Neural progenitor cell (in vitro differentiated cells): ENCODE measurements at regions not wholly inside any gene's neighbourhood (a gene's known extent, or its start where the extent isn't known, plus 50 kb on each side); places are given as distances from the start of the nearest gene placed in this dataset.
A peak's percentile ranks its signal among the peaks of the same experiment; 100 is the strongest.

Source experiments
- DNase-seq: peaks from one replicate; pipeline ENCODE4 v3.0.0-alpha.2; 2016; ENCODE audit warnings: low spot score
- H2AFZ ChIP-seq: fragments of 200-600 bp; sonication (generic); replicated peaks from 2 replicates; pipeline ENCODE4 v1.6.1; 2016; ENCODE audit warnings: antibody characterized with exemption
- H3F3A ChIP-seq: fragments of 200-600 bp; sonication (generic); 2 replicates; pipeline ENCODE4 v1.6.1; 2016; ENCODE audit warnings: antibody characterized with exemption, low read depth
- H3K27ac ChIP-seq: fragments of 200-600 bp; sonication (generic); 2 replicates; pipeline ENCODE4 v1.5.1; 2016; ENCODE audit warnings: mild to moderate bottlenecking
- H3K27me3 ChIP-seq: fragments of 200-600 bp; sonication (generic); 2 replicates; pipeline ENCODE4 v1.6.1; 2016; ENCODE audit warnings: mild to moderate bottlenecking, moderate library complexity
- H3K36me3 ChIP-seq: fragments of 200-600 bp; sonication (generic); 2 replicates; pipeline ENCODE4 v1.5.1; 2016
- H3K4me1 ChIP-seq: fragments of 200-600 bp; sonication (generic); 2 replicates; pipeline ENCODE4 v1.6.1; 2016; ENCODE audit warnings: mixed run types
- H3K4me2 ChIP-seq: fragments of 200-600 bp; sonication (generic); 2 replicates; pipeline ENCODE4 v1.6.1; 2016
- H3K4me3 ChIP-seq: fragments of 200-600 bp; sonication (generic); 2 replicates; pipeline ENCODE4 v1.5.1; 2016
- H3K79me2 ChIP-seq: fragments of 200-600 bp; sonication (generic); 2 replicates; pipeline ENCODE4 v1.6.1; 2016; ENCODE audit warnings: low read depth
- H3K9ac ChIP-seq: fragments of 200-600 bp; sonication (generic); 2 replicates; pipeline ENCODE4 v1.6.1; 2016
- H3K9me3 ChIP-seq: fragments of 200-600 bp; sonication (generic); 2 replicates; pipeline ENCODE4 v1.5.1; 2016; ENCODE audit warnings: low read depth
- H4K20me1 ChIP-seq: fragments of 200-600 bp; sonication (generic); 2 replicates; pipeline ENCODE4 v1.6.1; 2016; ENCODE audit warnings: low read depth
- H3K27ac Mint-ChIP-seq: 3 replicates; pipeline ENCODE4 v1.8.0; 2021; ENCODE audit warnings: mixed read lengths
- H3K27me3 Mint-ChIP-seq: 2 replicates; pipeline ENCODE4 v1.8.0; 2022; ENCODE audit warnings: low read depth, mild to moderate bottlenecking, inconsistent platforms, moderate library complexity, mixed read lengths; ENCODE audit not compliant: insufficient read depth
- H3K36me3 Mint-ChIP-seq: 3 replicates; pipeline ENCODE4 v1.8.0; 2021; ENCODE audit warnings: mixed read lengths
- H3K4me1 Mint-ChIP-seq: 3 replicates; pipeline ENCODE4 v1.8.0; 2021; ENCODE audit warnings: mixed read lengths
- H3K4me3 Mint-ChIP-seq: 3 replicates; pipeline ENCODE4 v1.8.0; 2021; ENCODE audit warnings: mild to moderate bottlenecking, moderate library complexity, mixed read lengths
- H3K9me3 Mint-ChIP-seq: 3 replicates; pipeline ENCODE4 v1.8.0; 2020; ENCODE audit warnings: mixed read lengths
- EZH2 ChIP-seq: fragments of 200-600 bp; sonication (generic); IDR thresholded peaks from 2 replicates; pipeline ENCODE4 v1.6.1; 2017; ENCODE audit warnings: antibody characterized with exemption, mild to moderate bottlenecking, moderate library complexity
- EZH2phosphoT487 ChIP-seq: fragments of 200-600 bp; sonication (generic); IDR thresholded peaks from 2 replicates; pipeline ENCODE4 v1.6.1; 2017; ENCODE audit warnings: antibody characterized with exemption
- TF ChIP-seq, protein P1 (sequence below): fragments of 200-600 bp; sonication (generic); IDR thresholded peaks from 2 replicates; pipeline ENCODE4 v1.5.1; 2017; ENCODE audit warnings: antibody characterized with exemption, mild to moderate bottlenecking

DNA sequence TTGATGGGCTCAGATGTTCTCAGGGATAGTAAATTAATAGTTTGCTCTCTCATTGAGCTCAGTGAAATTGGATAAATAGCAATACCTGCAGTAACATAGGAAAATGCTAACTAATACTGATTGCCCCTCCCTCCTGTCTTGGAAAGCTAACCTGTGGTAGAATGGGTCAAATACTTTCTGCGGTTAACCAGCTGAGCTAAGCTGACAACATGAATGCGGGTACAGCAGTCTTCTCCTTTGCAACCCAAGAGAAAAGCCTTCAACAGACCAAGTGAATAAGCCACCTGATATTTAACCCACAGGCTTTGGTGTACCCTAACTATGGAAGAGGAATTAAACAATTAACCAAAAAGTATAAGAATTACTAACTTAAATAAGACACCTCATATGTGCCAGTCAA lies 408.3 kb upstream of the MAF start:
- Mint-ChIP-seq H3K27ac (no peak overlapping the region), H3K36me3 (no peaks in the 10 kb centered on the region), H3K27me3 (peaks cover 3% of the 10 kb centered on the region), H3K4me1 (no peaks in the 10 kb centered on the region), H3K9me3 (peaks cover 6% of the 10 kb centered on the region), H3K4me3 (no peak overlapping the region)
- Histone ChIP-seq H3K27me3 (no peaks in the 10 kb centered on the region), H4K20me1 (no peaks in the 10 kb centered on the region), H3F3A (no peaks in the 10 kb centered on the region), H3K4me3 (no peak overlapping the region), H3K27ac (no peak overlapping the region), H2AFZ (no peak overlapping the region), H3K36me3 (no peaks in the 10 kb centered on the region), H3K9ac (no peak overlapping the region), H3K9me3 (no peaks in the 10 kb centered on the region), H3K4me1 (no peaks in the 10 kb centered on the region), H3K4me2 (no peak overlapping the region), H3K79me2 (no peaks in the 10 kb centered on the region)
- TF ChIP-seq, protein P1, sequence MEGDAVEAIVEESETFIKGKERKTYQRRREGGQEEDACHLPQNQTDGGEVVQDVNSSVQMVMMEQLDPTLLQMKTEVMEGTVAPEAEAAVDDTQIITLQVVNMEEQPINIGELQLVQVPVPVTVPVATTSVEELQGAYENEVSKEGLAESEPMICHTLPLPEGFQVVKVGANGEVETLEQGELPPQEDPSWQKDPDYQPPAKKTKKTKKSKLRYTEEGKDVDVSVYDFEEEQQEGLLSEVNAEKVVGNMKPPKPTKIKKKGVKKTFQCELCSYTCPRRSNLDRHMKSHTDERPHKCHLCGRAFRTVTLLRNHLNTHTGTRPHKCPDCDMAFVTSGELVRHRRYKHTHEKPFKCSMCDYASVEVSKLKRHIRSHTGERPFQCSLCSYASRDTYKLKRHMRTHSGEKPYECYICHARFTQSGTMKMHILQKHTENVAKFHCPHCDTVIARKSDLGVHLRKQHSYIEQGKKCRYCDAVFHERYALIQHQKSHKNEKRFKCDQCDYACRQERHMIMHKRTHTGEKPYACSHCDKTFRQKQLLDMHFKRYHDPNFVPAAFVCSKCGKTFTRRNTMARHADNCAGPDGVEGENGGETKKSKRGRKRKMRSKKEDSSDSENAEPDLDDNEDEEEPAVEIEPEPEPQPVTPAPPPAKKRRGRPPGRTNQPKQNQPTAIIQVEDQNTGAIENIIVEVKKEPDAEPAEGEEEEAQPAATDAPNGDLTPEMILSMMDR, result no peak
- TF ChIP-seq EZH2, result no peak
- TF ChIP-seq EZH2phosphoT487, result no peak
- DNase-seq, result no peak

DNA sequence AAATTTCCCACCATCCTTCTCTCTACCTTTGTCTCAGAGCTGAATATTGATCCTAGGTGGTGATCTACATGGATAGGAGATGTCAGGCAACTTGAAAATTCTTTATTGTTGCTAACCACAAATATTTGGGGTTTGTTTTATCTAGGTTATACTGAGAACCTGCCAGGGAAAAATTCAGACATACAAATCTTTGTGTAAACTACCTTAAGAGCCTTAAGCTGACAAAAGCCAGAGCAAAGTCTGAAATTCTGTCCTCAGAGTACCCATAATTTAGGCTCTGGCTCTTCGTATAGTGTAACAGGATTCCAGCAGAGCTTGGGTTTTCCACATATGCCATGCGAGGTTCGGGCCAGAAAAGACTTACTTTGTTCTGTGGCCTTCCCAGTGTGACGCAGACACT lies 406.7 kb upstream of the MAF start:
- no peak overlapping the region for H3K27ac ChIP-seq
- H3K9me3 ChIP-seq, result no peaks in the 10 kb centered on the region
- Mint-ChIP-seq H3K27me3 (peaks cover 3% of the 10 kb centered on the region), H3K27ac (no peak overlapping the region), H3K9me3 (peaks cover 6% of the 10 kb centered on the region), H3K36me3 (no peaks in the 10 kb centered on the region), H3K4me1 (no peaks in the 10 kb centered on the region), H3K4me3 (no peak overlapping the region)
- no peaks in the 10 kb centered on the region for H3K27me3 ChIP-seq
- H3K9ac ChIP-seq, result no peak overlapping the region
- no peak overlapping the region for H3K4me2 ChIP-seq
- H4K20me1 ChIP-seq, result no peaks in the 10 kb centered on the region
- DNase-seq, result no peak
- no peak overlapping the region for H2AFZ ChIP-seq
- no peaks in the 10 kb centered on the region for H3F3A ChIP-seq
- TF ChIP-seq EZH2, result no peak
- no peak for TF ChIP-seq EZH2phosphoT487
- TF ChIP-seq, protein P1, result no peak
- no peaks in the 10 kb centered on the region for H3K4me1 ChIP-seq
- H3K4me3 ChIP-seq, result no peak overlapping the region
- no peaks in the 10 kb centered on the region for H3K36me3 ChIP-seq
- H3K79me2 ChIP-seq, result no peaks in the 10 kb centered on the region

DNA sequence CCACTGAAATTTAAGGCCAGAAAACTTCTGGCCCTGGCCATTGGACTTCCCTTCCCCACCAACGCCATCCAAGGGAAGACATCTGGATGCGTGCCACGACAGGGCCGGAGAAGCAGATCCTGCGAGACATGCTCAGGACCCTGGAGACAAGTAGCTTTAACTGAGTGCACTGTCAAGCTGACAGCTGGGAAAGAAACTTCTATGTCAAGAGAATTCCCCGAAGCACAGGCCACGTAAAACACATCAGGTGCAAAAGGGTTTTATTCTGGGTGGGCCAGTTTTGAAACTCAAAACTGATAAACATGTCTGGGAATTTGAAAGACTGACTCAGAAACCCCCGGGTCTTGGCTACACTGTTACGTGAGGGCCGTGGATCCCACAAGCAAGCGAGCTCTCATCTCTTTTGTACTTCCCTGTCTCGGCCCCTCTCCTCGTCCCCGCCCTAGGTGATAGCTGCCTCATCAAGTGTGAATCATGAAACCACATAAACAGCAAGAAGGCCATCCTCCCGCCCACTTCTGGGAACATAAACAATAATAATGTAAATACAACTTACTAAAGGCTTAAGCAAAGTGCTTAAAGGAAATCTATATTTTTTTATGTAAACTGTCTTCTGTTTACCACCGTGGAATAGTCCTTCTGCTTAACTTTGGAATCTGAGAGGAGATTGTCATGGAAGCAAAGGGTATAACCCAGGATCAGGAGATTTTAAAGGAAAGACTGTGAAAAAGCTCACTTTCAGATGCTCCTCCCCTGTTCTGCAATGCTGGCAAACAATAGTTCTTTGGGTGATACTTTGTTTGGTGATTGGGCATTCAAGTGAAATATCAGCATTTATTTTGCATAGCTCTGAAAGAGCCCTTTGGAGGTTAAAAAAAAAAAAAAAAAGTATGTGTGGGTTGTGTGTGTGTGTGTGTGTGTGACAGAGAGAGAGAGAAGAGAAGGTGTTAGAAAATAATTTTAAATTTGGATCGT lies 406.0 kb upstream of the MAF start:
- H3F3A ChIP-seq, result no peaks in the 10 kb centered on the region
- no peak overlapping the region for H3K4me3 Mint-ChIP-seq
- H3K9me3 Mint-ChIP-seq, result peaks cover 6% of the 10 kb centered on the region
- H2AFZ ChIP-seq, result no peak overlapping the region
- TF ChIP-seq, protein P1, result no peak
- no peak for TF ChIP-seq EZH2
- TF ChIP-seq EZH2phosphoT487, result no peak
- H3K4me2 ChIP-seq, result no peak overlapping the region
- no peak for DNase-seq
- no peaks in the 10 kb centered on the region for H4K20me1 ChIP-seq
- H3K4me1 ChIP-seq, result no peaks in the 10 kb centered on the region
- peak overlapping the region; percentile 41 for H3K27ac Mint-ChIP-seq
- no peaks in the 10 kb centered on the region for H3K79me2 ChIP-seq
- H3K9me3 ChIP-seq, result no peaks in the 10 kb centered on the region
- H3K9ac ChIP-seq, result no peak overlapping the region
- H3K27me3 ChIP-seq, result no peaks in the 10 kb centered on the region
- H3K4me1 Mint-ChIP-seq, result no peaks in the 10 kb centered on the region
- peaks cover 3% of the 10 kb centered on the region for H3K27me3 Mint-ChIP-seq
- no peaks in the 10 kb centered on the region for H3K36me3 ChIP-seq
- no peak overlapping the region for H3K4me3 ChIP-seq
- H3K27ac ChIP-seq, result no peak overlapping the region
- H3K36me3 Mint-ChIP-seq, result no peaks in the 10 kb centered on the region
